SK-N-MC (cell line): ENCODE measurements at regions not wholly inside any gene's neighbourhood (a gene's known extent, or its start where the extent isn't known, plus 50 kb on each side); places are given as distances from the start of the nearest gene placed in this dataset.

Experiments used
- EZH2 ChIP-seq: fragments of 200-600 bp; sonication (generic); IDR thresholded peaks from one replicate; pipeline ENCODE4 v1.6.1; 2017; ENCODE audit warnings: antibody characterized with exemption
- FOXP2 ChIP-seq: optimal IDR thresholded peaks from 2 replicates; pipeline ENCODE3; 2011; ENCODE audit warnings: mild to moderate bottlenecking, moderate library complexity; ENCODE audit not compliant: insufficient read depth; ENCODE audit errors: extremely low read length, control extremely low read depth
- POLR2AphosphoS5 ChIP-seq: IDR thresholded peaks from 2 replicates; pipeline ENCODE4 v1.6.1; 2012; ENCODE audit warnings: mild to moderate bottlenecking, low read depth, low read length, borderline replicate concordance

- no peak for TF ChIP-seq POLR2AphosphoS5
- no peak for TF ChIP-seq EZH2
- TF ChIP-seq FOXP2: no peak
Observed at GRCh38 chr3:34463414-34463813, 665.0 kb downstream of the PDCD6IP start.
